GM18858 (cell line): ENCODE measurements at regions not wholly inside any gene's neighbourhood (a gene's known extent, or its start where the extent isn't known, plus 50 kb on each side); places are given as distances from the start of the nearest gene placed in this dataset.
"Not testable (repeated sequence)": the region's sequence is repeated elsewhere in the genome, so short reads cannot be mapped to it uniquely, and the experiment has no call there.

Experiments
- ATAC-seq: cut with Tn5 transposase; IDR thresholded peaks from one replicate; pipeline ENCODE4 v1.9.1; 2021; ENCODE audit not compliant: unreplicated experiment

GRCh38 chr10:2589196-2589595 lies 478.2 kb upstream of the PFKP start:
- no peak for ATAC-seq

- no peak for ATAC-seq
These were observed 483.0 kb upstream of the PFKP start for GRCh38 chr10:2584385-2584784.

- no peak for ATAC-seq
These were observed 490.5 kb upstream of the PFKP start for GRCh38 chr10:2576892-2577291.

GRCh38 chr10:2575460-2575859 lies 491.9 kb upstream of the PFKP start:
- no peak for ATAC-seq

GRCh38 chr10:2572611-2573010 lies 494.7 kb upstream of the PFKP start:
- no peak for ATAC-seq

GRCh38 chr10:2556883-2557282 lies 510.5 kb upstream of the PFKP start:
- ATAC-seq = no peak

- no peak for ATAC-seq
These were observed 519.3 kb upstream of the PFKP start for GRCh38 chr10:2548071-2548470.

- no peak for ATAC-seq
These were observed 519.7 kb upstream of the PFKP start for GRCh38 chr10:2547606-2548005.

- ATAC-seq = not testable (repeated sequence)
These were observed 520.5 kb upstream of the PFKP start for GRCh38 chr10:2546894-2547293.

GRCh38 chr10:2543974-2544373 lies 523.4 kb upstream of the PFKP start:
- ATAC-seq = no peak

GRCh38 chr10:2543142-2543886 lies 524.0 kb upstream of the PFKP start:
- ATAC-seq = no peak

GRCh38 chr10:2541176-2541575 lies 526.2 kb upstream of the PFKP start:
- ATAC-seq = no peak

GRCh38 chr10:2529945-2530344 lies 537.4 kb upstream of the PFKP start:
- no peak for ATAC-seq

- ATAC-seq = no peak
These were observed 541.6 kb upstream of the PFKP start for GRCh38 chr10:2525781-2526180.

- ATAC-seq = no peak
These were observed 548.2 kb upstream of the PFKP start for GRCh38 chr10:2519139-2519538.

- no peak for ATAC-seq
These were observed 558.2 kb upstream of the PFKP start for GRCh38 chr10:2509081-2509531.

GRCh38 chr10:2501366-2501940 lies 565.9 kb upstream of the PFKP start:
- not testable (repeated sequence) for ATAC-seq

GRCh38 chr10:2494399-2494798 lies 572.9 kb upstream of the PFKP start:
- ATAC-seq = no peak

- ATAC-seq = no peak
These were observed 578.8 kb upstream of the PFKP start for GRCh38 chr10:2488446-2489005.

- no peak for ATAC-seq
These were observed 579.4 kb upstream of the PFKP start for GRCh38 chr10:2487921-2488320.

GRCh38 chr10:2478656-2479055 lies 588.7 kb upstream of the PFKP start:
- no peak for ATAC-seq

GRCh38 chr10:2476812-2477553 lies 590.4 kb upstream of the PFKP start:
- no peak for ATAC-seq
